ENCODE measurements at regions not wholly inside any gene's neighbourhood (a gene's known extent, or its start where the extent isn't known, plus 50 kb on each side); places are given as distances from the start of the nearest gene placed in this dataset.

GRCh38 chr7:152485826-152486225 lies 50.0 kb upstream of the KMT2C start:
- TF ChIP-seq EP300 (IDR thresholded peaks at IDR 0.05; ENCODE audit: low read depth) (no peak), CTCF (IDR thresholded peaks at IDR 0.05) (no peak)

Data from transverse colon (tissue), 3 donors.